Fibroblast of skin of right biceps (primary cell): ENCODE measurements at regions not wholly inside any gene's neighbourhood (a gene's known extent, or its start where the extent isn't known, plus 50 kb on each side); places are given as distances from the start of the nearest gene placed in this dataset.

ENCODE experiments used
- DNase-seq: peaks from one replicate; pipeline ENCODE4 v3.0.0-alpha.2; 2013

DNA sequence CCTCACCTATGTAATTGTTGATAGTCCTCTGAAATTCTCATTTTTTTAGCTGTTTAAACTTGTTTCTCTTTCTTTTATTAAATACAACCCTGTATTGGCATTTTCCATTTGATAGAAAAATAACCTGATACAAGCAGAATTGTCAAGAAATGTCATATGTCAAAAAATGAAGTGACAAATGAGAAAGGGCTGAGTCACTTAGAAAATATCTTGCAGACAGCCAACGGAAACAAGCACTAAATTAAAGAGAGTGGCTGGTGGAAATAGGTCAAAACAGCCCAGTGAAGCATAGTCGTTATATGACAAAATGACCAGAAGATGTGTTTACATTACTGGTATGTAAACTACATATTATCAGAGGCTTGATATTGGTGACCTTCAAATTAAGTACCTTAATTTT is 484.4 kb downstream of the PLA2G4A start:
- no peak for DNase-seq

DNA sequence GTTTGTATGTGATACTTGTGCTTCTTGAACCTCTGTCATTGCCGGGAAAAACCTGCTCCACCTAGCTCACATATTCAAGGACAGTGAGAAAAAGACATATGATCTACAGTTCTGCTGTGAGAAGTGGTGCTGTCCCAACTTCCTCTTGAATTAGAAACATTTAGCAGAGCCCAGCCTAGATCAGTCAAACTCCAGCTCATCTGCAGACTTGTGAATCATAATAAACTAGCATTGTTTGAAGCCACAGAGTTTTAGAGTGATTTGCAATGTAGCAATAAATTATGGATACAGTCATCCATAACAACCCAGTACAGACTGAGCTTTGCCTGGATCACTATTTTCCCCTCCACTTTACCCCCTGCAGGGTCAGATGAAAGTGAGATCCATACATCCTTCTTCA is 497.8 kb downstream of the PLA2G4A start:
- DNase-seq = peak; percentile 16

DNA sequence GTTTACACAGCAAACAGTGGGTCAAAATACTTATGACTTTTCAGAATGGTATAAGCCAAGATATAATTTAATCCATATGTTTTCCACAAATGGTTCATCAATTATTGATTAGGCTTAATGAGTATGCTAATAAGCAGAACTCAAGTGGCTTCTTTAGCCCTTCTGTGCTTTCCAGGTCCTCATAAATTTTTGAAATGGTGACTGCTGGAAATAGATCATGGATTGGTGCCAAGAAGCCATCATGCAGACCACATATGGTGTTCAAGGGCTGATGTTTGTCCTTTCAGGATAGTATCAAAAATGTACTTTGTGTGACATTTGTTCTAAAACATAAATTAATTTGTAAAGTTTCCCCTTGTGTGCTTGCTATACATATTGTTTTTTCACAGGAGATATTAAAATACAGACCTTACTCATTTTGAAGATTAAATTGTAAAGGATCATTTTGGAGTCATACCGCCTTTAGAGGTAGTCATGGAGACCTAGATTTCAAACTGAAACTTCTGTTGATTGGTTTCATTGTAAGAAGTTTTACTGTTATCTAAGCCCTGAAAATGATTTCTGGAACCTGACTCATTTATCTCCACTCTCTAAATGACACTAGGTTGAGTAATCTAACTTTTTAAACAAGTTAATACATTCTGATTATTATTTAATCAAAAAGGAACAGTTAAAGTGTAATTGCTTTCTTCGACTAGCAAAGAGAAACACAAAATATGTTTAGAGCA is 507.9 kb downstream of the PLA2G4A start:
- DNase-seq = no peak

DNA sequence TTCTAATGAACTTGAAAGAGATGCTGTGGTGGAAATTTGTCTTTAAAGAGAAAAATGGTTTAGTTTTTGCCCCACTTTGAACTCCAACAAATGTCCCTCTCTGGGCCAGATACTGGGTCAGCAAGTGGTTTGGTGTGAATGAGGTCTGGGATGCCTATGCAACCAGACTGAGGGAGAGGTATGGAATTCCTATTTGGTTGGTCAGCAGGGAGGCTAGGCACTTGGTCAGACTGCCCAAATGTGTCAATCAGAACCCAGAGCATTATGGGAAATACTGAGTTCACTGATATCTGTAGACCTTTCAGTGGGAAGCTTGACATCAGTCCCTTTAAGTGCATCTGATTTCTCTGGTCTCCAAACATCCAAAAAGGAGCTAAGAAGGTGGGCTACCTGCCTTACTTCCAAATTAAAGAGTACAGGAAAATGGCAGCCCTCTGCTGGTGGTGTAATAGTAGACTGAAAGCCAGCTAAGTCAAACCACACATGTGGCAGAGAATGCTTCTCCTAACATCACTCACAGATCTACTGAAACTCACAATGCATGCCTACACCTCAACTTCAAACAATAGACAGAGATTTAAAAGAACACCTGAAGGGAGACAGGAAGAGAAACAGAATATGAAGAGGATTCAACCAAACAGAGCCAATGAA is 510.1 kb downstream of the PLA2G4A start:
- DNase-seq = no peak

DNA sequence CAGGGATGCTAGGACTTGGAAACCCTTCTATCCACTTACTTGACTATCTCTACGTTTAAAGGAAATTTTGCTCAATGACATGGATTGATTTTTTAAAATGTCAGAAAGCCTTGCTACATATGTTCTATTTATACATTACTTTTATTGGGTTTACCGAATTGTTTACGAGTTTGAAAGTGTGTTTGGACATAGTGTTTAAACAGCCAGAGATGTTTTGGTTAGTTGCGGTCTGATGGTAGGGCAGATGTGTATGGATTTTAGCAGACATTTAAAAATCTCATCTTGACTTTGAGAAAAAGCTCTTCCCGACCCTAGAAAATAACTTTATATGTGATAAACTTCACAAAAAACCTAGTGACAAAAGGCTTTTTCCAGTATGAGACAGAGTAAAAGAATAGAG is 513.7 kb downstream of the PLA2G4A start:
- no peak for DNase-seq

DNA sequence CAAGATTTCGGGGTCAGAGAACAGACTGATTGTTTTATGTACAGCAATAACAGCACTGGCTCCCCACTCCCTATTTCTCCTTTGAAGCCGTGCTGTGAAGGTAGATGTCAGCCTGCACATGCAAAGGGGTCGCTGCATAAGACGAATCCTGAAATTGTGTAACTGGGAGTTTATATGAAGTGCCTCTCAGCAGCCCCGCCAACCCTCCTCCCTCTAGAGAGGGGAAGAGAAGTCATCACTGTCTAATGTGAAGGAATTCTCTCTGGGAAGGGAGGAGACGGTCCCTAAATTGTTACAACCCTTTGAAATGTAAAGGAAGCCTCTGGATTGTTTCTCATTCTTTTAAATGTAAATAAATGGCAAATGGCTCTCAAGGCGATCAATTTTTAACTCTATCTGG is 545.3 kb downstream of the PLA2G4A start:
- no peak for DNase-seq

DNA sequence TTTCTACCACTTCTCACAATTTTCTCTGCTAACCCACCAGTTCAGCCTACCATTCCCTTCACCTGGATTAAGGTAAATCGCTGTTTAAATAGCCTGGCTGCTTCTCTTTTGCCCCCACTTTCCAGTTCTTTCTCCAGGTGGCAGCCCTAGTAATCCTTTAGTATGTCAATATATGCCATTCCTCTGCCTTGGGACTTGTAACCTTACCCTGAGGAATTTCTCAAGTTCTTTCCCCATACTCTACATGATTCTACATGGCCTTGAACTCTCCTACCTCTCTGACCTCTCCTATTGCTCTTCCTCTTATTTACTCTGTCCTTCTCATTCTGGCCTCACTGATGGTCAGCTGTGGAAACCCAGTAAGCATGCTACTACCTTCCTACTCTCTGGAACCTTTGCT is 546.0 kb downstream of the PLA2G4A start:
- DNase-seq = no peak

DNA sequence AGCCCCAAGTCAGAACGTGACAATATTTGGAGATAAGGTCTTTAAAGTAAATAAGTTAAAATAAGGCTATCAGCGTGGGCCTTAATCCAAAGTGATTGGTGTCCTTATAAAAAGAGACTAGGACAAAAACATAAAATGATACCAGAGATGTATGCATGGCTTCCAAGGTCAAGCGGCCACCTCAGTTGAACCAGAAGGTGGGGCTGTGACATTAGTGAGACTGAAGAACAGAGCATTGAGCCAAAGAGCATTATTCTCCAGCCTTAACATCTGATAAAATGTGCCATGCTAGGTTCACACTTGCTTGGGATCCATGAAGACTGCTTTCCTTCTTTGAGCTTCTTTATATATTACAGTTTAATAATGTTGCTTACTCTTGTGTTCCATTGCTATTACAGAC is 554.6 kb downstream of the PLA2G4A start:
- no peak for DNase-seq

DNA sequence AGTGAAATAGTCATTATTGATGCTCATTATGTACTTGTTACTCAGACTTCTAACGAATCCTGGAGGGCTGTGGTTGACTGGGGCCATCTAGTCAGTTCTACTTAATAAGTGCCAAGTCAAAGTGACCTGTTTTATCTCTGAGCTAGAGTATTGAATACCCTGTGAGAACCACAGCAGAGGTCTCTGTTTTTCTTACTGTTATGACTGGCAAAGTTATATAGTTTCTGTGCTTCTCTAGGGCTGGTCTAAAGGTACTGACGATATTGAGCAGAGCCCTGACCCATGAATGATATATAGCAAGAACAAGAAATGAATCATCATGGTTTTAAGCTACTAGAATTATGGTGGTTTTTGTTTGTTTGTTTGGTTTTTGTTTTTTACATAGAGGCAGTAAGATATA is 555.8 kb downstream of the PLA2G4A start:
- no peak for DNase-seq

DNA sequence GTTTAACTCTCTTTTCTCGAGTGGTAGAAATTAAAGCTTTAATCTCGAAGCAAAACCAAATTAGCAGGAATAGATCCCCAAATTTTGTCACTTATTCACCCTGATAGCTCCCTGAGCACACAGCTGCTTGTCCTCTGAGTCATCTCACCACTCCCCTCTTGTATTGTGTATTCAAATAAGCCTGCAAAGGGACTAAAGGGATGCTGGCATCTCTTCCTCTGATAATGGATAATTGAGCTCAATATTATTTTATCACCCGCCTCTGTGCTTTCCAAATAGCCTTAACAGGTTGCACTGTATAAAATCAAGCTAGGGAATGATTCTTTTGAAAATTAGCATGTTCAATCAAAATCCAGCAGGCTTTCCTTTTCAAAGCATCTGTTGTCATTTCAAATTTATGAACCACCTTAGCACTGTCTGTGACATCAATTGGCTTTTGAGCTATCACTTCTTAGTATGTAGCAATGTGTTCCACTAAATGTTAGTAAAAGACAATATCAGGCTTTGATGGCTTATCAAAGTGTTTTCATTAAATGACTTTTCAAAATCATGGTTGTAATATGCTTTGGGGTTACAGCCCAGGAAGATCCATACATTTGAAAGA is 561.6 kb downstream of the PLA2G4A start:
- DNase-seq = no peak

DNA sequence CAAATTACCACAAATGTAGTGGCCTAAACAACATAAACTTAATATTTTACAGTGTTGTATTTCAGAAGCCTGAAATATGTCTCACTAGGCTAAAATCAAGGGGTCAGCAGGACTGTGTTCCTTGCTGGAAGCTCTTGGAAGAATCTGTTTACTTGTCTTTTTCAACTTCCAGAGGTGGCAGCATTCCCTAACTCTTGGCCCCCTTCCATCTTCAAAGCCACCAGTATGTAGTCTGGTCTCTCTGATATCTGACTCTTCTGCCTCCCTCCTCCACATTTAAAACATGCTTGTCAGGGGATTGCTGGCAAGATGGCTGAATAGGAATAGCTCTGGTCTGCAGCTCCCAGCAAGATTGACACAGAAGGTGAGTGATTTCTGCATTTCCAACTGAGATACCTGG is 567.5 kb downstream of the PLA2G4A start:
- peak; percentile 5 for DNase-seq

DNA sequence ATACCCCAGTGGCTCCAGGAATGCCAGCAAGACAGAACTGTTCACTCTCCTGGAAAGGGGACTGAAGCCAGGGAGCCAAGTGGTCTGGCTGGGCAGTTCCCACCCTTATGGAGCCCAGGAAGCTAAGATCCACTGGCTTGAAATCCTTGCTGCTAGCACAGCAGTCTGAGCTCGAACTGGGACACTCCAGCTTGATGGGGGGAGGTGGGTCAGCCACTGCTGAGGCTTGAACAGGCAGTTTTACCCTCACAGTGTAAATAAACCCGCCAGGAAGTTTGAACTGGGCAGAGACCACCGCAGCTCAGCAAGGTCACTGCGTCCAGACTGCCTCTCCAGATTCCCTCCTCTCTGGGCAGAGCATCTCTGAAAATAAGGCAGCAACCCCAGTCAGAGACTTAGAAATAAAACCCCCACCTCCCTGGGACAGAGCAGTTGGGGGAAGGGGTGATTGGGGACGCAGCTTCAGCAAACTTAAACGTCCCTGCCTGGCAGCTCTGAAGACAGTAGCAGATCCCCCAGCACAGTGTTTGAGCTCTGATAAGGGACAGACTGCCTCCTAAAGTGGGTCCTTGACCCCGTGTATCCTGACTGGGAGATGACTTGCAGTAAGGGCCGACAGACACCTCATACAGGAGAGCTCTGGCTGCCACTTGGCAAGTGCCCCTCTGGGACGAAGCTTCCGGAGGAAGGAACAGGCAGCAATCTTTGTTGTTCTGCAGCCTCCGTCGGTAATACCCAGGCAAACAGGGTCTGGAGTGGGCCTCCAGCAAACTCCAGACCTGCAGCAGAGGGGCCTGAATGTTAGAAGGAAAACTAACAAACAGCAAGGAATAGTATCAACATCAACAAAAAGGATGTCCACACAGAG is 568.4 kb downstream of the PLA2G4A start:
- no peak for DNase-seq

DNA sequence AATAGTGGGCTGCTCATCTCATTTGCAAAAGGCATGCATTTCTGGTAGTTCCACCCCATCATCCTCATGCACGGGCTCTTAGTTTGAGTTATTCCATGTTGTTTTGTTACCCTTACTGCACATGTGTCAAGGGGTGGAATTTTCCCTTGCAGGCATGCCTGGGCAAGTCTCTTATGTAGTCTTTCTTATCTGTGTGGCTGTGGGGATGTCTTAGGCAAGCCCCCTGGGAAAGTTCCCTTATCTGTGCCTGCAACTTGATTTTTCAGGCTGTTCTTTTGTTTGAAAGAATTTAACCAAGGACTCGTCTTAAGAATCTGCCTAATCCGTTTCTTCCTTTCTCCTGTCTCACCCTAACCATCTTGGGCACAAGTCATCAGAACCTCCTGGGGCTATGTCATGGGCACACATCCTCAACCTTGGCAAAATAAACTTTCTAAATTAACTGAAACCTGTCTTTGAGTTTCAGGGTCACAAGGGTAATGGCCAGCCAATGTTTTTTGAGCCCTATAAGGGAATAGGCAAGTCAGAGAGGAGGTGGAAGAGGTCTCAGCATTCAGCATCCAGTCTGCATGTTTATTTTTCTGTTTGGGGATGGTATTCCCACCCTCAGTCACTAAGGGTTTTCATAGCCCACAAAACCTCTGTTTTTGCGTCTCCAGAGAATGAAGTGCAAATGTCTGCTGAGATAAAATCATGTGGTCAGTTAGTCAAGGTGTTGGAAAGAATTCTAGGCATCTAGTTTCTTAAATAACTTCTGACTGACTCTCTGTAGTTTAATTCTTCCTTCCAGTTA is 579.7 kb downstream of the PLA2G4A start:
- DNase-seq = peak; percentile 5

DNA sequence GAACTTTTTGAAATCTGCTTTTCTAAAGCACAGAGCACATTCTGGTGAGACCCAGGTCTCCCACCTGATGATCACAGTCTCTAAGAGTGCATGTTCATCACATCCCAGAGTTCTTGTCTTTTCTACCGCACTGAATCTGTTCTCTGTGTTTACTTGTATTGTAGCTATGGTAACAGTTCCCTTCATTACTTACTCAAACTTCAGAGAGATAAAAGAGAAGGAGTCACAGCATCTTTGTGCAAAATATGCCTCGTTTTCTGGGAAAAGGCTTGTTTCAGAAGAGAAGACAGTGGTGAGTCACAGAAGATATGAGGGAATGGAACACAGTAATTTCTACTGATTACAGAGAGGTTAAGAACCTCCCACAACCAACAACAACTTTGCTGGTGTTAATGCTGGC is 580.6 kb downstream of the PLA2G4A start:
- DNase-seq = peak; percentile 3

DNA sequence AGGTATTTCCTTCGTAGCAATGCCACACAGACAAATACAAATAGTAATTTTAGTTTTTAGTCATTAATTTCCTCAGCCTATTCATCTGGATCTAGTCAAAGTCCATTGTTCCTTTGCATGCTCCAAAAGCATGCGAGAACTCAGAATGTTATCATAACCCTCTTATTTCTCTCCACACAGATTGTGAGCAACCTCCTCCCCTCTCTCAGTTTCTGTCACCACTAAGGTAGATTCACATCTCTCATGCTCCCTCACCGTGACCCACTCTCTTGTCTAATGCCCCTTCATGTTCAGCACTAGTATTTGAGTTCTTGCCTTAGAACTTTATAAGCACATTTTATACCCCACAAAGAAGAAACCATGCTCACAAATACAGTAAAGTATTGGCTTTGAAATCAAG is 582.4 kb downstream of the PLA2G4A start:
- DNase-seq = no peak

DNA sequence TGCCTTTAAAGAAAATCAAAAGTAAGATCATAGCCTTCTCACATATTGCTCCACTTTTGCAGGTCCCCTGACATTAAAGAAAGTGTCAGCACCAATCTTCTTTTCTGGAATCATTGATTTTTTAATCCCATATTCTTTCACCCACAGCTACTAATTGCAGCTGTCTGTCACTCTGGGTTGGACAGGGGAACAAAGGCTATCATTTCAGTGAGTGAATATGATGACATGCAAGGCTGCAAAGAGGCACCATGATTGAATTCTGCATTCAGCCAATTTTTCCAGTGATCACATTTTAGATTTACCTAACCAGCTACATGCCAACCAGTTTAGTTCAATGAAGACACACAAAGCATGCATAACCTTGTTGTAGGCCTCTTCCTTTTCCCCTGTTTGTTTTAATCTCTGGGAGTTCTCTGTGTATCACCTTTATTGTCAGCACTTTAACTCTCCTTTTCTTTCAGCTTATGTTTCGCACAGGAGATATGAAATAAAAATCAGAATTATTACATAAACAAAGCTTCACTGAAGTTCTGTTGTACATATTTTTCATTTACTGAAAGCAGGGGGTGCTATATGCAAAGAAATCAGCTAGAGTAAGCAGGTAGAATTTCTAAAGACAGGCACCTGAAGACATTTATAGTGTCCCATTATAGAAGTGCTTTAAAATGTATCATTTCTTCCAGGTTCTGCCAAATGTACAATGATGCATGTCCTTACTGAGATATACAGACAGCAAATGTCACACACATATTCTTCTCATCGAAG is 584.8 kb downstream of the PLA2G4A start:
- no peak for DNase-seq

DNA sequence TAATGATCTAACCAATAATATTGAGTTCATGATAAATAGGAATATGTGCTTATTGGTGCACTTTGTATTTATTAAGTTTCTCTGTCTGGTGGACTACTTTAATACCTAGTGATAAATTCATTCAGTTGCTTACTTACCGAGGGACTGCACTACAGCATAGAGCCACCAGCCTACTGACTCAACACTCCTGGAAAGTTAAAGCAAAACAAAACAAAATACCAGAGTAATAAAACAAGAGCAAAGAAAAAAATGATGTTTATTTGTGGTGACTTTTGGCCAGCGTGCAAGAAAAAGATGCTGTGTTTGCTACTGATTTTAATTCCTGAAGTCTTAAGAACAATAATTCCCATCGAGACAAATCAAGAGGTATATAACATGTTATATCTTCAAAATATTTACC is 586.3 kb downstream of the PLA2G4A start:
- no peak for DNase-seq

DNA sequence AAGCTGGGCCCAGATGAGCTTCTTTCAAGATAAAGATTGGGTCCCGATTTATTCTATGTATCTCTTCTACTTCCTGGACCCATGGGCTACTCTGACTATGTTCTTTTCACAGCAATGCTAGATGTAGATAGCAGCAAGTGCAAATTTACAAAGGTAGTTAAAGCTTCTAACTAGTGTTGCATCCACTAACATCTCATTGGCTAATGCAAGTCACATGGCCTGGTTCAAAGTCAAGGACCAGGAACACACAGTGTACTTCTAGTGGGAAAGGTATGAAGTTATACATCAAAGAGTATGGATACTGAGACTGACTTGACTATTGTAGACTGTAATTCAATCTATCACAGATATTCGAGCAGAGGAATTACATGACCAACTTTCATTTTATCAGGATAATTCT is 588.8 kb downstream of the PLA2G4A start:
- DNase-seq = no peak

DNA sequence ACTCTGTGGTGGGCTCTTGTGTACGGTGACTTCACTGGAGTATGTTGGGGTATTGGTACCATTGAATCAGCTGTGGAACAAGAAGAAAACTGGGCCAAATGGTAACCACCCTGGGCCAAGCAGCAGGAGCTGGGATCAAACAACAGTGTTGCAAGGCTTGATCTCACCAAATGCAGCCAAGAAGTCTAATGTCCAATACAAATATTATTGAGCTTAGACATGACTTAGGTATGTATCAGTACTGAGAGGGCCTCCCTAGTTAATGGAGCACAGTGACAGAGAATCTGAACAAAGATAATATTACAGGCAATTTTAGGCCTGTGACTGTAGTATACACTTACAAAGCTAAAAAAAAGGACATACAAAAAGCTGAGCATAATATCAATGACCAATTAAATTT is 604.8 kb downstream of the PLA2G4A start:
- peak; percentile 23 for DNase-seq

DNA sequence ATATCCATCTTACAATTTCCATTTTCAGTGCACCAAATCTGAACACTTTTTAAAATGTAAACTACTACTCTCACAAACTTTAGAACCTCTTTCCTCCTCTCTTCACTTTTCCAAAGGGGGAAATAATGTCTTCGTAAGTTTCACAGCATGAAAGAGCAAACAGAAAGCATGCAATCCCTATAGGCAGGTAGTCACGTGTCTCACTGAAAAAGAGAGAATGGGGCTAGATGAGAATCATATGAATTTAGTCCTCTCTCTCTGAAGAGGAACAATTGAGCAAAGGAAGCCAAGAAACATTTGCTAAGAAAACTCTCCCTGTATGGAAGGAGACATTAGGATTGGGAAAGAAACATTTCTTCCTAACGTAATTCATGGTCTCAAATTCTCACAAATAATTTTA is 613.9 kb downstream of the PLA2G4A start:
- no peak for DNase-seq

DNA sequence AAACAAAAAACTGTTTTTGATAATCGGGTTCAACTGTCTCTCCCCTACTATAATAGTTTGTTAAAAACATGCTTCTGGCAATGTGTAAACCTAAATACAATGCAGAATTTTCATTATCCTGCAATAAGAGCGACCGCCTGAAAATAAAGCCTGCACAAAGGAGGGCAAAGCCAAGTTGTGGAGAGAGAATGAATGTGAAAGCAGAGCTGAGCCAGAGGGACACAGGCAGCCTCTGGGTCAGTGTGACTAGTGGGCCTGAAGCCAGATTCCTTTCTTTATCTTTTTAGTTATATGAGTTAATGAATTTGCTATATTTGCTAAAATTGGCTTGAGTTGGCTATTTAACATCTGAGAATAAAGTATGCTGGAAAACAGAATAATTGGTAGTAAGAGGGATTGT is 615.2 kb downstream of the PLA2G4A start:
- DNase-seq = no peak

DNA sequence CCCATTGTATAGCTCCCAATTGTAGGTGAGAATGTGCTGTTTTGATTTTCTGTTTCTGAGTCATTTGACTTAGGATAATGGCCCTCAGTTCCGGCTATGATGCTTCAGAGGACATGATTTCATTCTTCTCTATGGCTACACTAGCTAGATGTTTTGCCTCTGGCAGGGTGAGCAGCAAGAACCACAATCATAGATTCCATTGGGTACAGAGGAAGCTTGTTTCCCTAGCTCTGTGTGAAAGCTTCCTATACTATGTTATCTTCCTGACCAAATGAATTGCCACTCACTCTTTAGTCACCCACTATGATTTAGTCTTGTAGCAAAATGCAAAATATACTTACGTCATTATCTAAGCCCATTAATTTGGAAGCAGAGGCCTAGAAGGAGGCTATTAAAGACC is 616.3 kb downstream of the PLA2G4A start:
- DNase-seq = no peak
